Fibroblast of mammary gland (primary cell): ENCODE measurements at regions not wholly inside any gene's neighbourhood (a gene's known extent, or its start where the extent isn't known, plus 50 kb on each side); places are given as distances from the start of the nearest gene placed in this dataset.

Experiments used
- DNase-seq: peaks from one replicate; pipeline ENCODE4 v3.0.0-alpha.2; 2010; ENCODE audit warnings: low read depth
- H3K4me3 ChIP-seq: 2 replicates; pipeline ENCODE4 v1.5.1; 2011; ENCODE audit warnings: low read depth, mild to moderate bottlenecking, low read length, moderate library complexity; ENCODE audit not compliant: control insufficient read depth
- CTCF ChIP-seq: conservative IDR thresholded peaks from 2 replicates; pipeline ENCODE4 v1.5.1; 2011; ENCODE audit warnings: low read depth, low read length, inconsistent platforms; ENCODE audit not compliant: control insufficient read depth, insufficient read depth

GRCh38 chr14:31947076-31947475 lies 130.0 kb upstream of the ARHGAP5 start:
- no peak overlapping the region for H3K4me3 ChIP-seq
- no peak for TF ChIP-seq CTCF
- no peak for DNase-seq

- DNase-seq: no peak
- TF ChIP-seq CTCF: no peak
- no peak overlapping the region for H3K4me3 ChIP-seq
Measured at GRCh38 chr14:31947680-31948595, 129.2 kb upstream of the ARHGAP5 start.

- DNase-seq: peak; percentile 32
- TF ChIP-seq CTCF: no peak
- H3K4me3 ChIP-seq: no peak overlapping the region
Measured at GRCh38 chr14:31949709-31950108, 127.4 kb upstream of the ARHGAP5 start.

GRCh38 chr14:31950331-31950730 lies 126.8 kb upstream of the ARHGAP5 start:
- H3K4me3 ChIP-seq: no peak overlapping the region
- DNase-seq: no peak
- no peak for TF ChIP-seq CTCF

GRCh38 chr14:31950764-31951637 lies 126.1 kb upstream of the ARHGAP5 start:
- TF ChIP-seq CTCF: no peak
- no peak overlapping the region for H3K4me3 ChIP-seq
- DNase-seq: peak; percentile 62

- no peak overlapping the region for H3K4me3 ChIP-seq
- no peak for DNase-seq
- no peak for TF ChIP-seq CTCF
Measured at GRCh38 chr14:31951638-31951964, 125.5 kb upstream of the ARHGAP5 start.
